Keratinocyte (primary cell): ENCODE measurements at regions not wholly inside any gene's neighbourhood (a gene's known extent, or its start where the extent isn't known, plus 50 kb on each side); places are given as distances from the start of the nearest gene placed in this dataset.

ENCODE experiments used
- DNase-seq: peaks from one replicate; pipeline ENCODE4 v3.0.0-alpha.2; 2011; ENCODE audit warnings: low read depth, missing footprints, low spot score
- FAIRE-seq: peaks from 2 replicates; lab custom pipeline; 2011; peaks lifted over from hg19 to GRCh38; lab: Jason Lieb, UNC
- H2AFZ ChIP-seq: 2 replicates; pipeline ENCODE4 v1.6.0; 2012; ENCODE audit warnings: low read length, control low read depth, inconsistent platforms; ENCODE audit not compliant: control insufficient read depth
- H3K27ac ChIP-seq: 2 replicates; pipeline ENCODE4 v1.5.1; 2011; ENCODE audit warnings: low read length; ENCODE audit not compliant: control insufficient read depth, insufficient read depth
- H3K27me3 ChIP-seq: 3 replicates; pipeline ENCODE4 v1.6.0; 2011; ENCODE audit warnings: low read length; ENCODE audit not compliant: control insufficient read depth, insufficient read depth; ENCODE audit errors: extremely low read depth
- H3K36me3 ChIP-seq, 2 experiments: 2 replicates in 1 of 2; 3 replicates in 1 of 2; pipeline ENCODE4 v1.5.1; 2011; ENCODE audit warnings: low read length in 2 of 2, mild to moderate bottlenecking in 1 of 2; ENCODE audit not compliant: control insufficient read depth in 2 of 2, insufficient read depth in 2 of 2; ENCODE audit errors: extremely low read depth in 1 of 2
- H3K4me1 ChIP-seq: 3 replicates; pipeline ENCODE4 v1.5.1; 2011; ENCODE audit warnings: low read length; ENCODE audit not compliant: control insufficient read depth, insufficient read depth; ENCODE audit errors: extremely low read depth
- H3K4me2 ChIP-seq: 3 replicates; pipeline ENCODE4 v1.6.0; 2011; ENCODE audit warnings: low read depth, low read length; ENCODE audit not compliant: control insufficient read depth, insufficient read depth; ENCODE audit errors: extremely low read depth
- H3K4me3 ChIP-seq, 3 experiments: fragments of 200-600 bp in 1 of 3; sonication (generic) in 1 of 3; 2 replicates in 2 of 3; 3 replicates in 1 of 3; pipeline ENCODE4 v1.5.1; 2011 to 2016; ENCODE audit warnings: low read length in 3 of 3, mild to moderate bottlenecking in 3 of 3, control low read depth in 2 of 3, inconsistent platforms in 1 of 3, low read depth in 1 of 3, mixed read lengths in 1 of 3, mixed run types in 1 of 3, moderate library complexity in 1 of 3; ENCODE audit not compliant: control insufficient read depth in 2 of 3, insufficient read depth in 2 of 3; ENCODE audit errors: extremely low read depth in 1 of 3
- H3K79me2 ChIP-seq: 2 replicates; pipeline ENCODE4 v1.6.0; 2012; ENCODE audit warnings: low read length; ENCODE audit not compliant: control insufficient read depth, insufficient read depth
- H3K9ac ChIP-seq: 3 replicates; pipeline ENCODE4 v1.6.0; 2011; ENCODE audit warnings: low read length; ENCODE audit not compliant: control insufficient read depth, insufficient read depth; ENCODE audit errors: extremely low read depth
- H3K9me1 ChIP-seq: 3 replicates; pipeline ENCODE4 v1.6.0; 2011; ENCODE audit warnings: low read length; ENCODE audit not compliant: control insufficient read depth, insufficient read depth; ENCODE audit errors: extremely low read depth
- H3K9me3 ChIP-seq: 2 replicates; pipeline ENCODE4 v1.5.1; 2012; ENCODE audit warnings: low read depth, low read length; ENCODE audit not compliant: control insufficient read depth
- H4K20me1 ChIP-seq: 3 replicates; pipeline ENCODE4 v1.6.0; 2011; ENCODE audit warnings: low read length; ENCODE audit not compliant: control insufficient read depth, insufficient read depth; ENCODE audit errors: extremely low read depth
- CTCF ChIP-seq, 3 experiments: IDR thresholded peaks in 1 of 3; conservative IDR thresholded peaks in 1 of 3; optimal IDR thresholded peaks in 1 of 3; 2 replicates in 2 of 3; 3 replicates in 1 of 3; pipeline versions ENCODE3 to v1.5.1; 2011; ENCODE audit warnings: low read length in 3 of 3, mild to moderate bottlenecking in 3 of 3, moderate library complexity in 2 of 3, control low read depth in 1 of 3, inconsistent platforms in 1 of 3; ENCODE audit not compliant: insufficient read depth in 2 of 3; ENCODE audit errors: extremely low read depth in 1 of 3
- EZH2 ChIP-seq: IDR thresholded peaks from one replicate; pipeline ENCODE4 v1.6.1; 2012; ENCODE audit warnings: inconsistent platforms, mild to moderate bottlenecking, low read length, moderate library complexity
- dilution Hi-C: fragments of 300-500 bp; cut with MboI; formaldehyde crosslinking; loops from one replicate; pipeline ENCODE4 v1.7.0; 2020; ENCODE audit warnings: low sequenced_read_pairs; ENCODE audit not compliant: extremely low pct_ligation_motif_present

GRCh38 chr2:120455390-120455789, 109.5 kb downstream of the INHBB start:
- Histone ChIP-seq H3K27ac (no peak overlapping the region), H3K27me3 (no peaks in the 10 kb centered on the region), H3K9me1 (no peaks in the 10 kb centered on the region), H3K36me3 (no peaks in the 10 kb centered on the region), H3K9me3 (no peaks in the 10 kb centered on the region), H3K4me3 (no peak overlapping the region), H2AFZ (no peak overlapping the region), H3K4me1 (no peaks in the 10 kb centered on the region), H4K20me1 (no peaks in the 10 kb centered on the region), H3K79me2 (no peaks in the 10 kb centered on the region), H3K4me2 (no peak overlapping the region), H3K9ac (no peak overlapping the region)
- FAIRE-seq (no peak), DNase-seq (no peak)
- dilution Hi-C loops = no loop called here
- TF ChIP-seq EZH2 (no peak), CTCF (optimal IDR thresholded peaks at IDR 0.05 in 1 of 3, IDR thresholded peaks at IDR 0.05 in 1 of 3, conservative IDR thresholded peaks at IDR 0.05 in 1 of 3; ENCODE audit: extremely low read depth in 1 of 3, insufficient read depth in 2 of 3, low read length in 3 of 3) (no peak)

DNA sequence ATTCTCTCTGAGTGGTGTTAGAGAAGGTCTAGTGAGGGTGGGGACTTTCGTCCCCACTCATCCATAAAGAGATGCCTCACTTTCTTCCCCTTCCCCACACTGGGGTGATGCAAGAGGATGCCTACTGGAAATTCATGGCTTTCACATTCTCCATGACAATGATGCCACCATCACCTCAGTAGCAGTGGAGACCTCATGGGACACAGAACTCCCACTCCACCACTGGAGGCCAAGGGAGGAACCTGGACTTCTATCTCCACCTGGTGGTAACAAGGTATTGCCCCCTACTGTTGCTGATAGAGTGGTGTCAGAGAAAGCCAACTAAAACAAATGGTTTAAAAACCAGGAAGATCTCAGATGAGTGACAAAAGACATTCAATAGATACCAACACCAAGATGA, 110.9 kb downstream of the INHBB start:
- Histone ChIP-seq H3K9me3 (no peaks in the 10 kb centered on the region), H3K9me1 (no peaks in the 10 kb centered on the region), H3K79me2 (no peaks in the 10 kb centered on the region), H3K4me3 (no peak overlapping the region), H3K27me3 (no peaks in the 10 kb centered on the region), H2AFZ (no peak overlapping the region), H3K9ac (no peak overlapping the region), H3K4me2 (no peak overlapping the region), H3K36me3 (no peaks in the 10 kb centered on the region), H3K4me1 (no peaks in the 10 kb centered on the region), H4K20me1 (no peaks in the 10 kb centered on the region), H3K27ac (no peak overlapping the region)
- DNase-seq (no peak), FAIRE-seq (no peak)
- dilution Hi-C loops = no loop called here
- TF ChIP-seq CTCF (optimal IDR thresholded peaks at IDR 0.05 in 1 of 3, IDR thresholded peaks at IDR 0.05 in 1 of 3, conservative IDR thresholded peaks at IDR 0.05 in 1 of 3; ENCODE audit: extremely low read depth in 1 of 3, insufficient read depth in 2 of 3, low read length in 3 of 3) = peak; percentile 17 to 23 (median 21)
- TF ChIP-seq EZH2 = no peak
